Erythroblast (primary cell): ENCODE measurements at regions not wholly inside any gene's neighbourhood (a gene's known extent, or its start where the extent isn't known, plus 50 kb on each side); places are given as distances from the start of the nearest gene placed in this dataset.

ENCODE experiments used
- GATA1 ChIP-seq: IDR thresholded peaks from 2 replicates; pipeline ENCODE4 v1.6.1; 2011; ENCODE audit warnings: low read depth, mild to moderate bottlenecking, control low read depth, low read length, moderate library complexity
- POLR2A ChIP-seq: IDR thresholded peaks from 2 replicates; pipeline ENCODE4 v1.6.1; 2011; ENCODE audit warnings: mild to moderate bottlenecking, low read length

DNA sequence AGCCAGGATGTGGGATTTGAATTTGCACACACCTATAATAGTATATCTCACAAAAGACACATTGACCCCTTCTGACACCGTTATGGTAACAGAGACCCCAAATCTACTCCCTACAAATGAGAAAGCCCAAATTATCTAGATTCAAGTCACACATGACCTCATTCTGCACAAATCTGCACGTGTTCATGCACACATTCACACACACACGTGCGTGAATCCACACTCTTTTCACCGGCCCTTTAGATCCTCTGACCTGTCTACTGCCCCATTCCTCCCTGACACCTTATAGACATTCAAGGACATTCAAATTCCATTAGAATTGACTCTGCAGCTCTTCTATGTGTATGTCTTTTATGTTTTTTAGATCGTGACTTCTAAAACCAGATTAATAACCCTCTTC, 627.8 kb upstream of the ID2 start:
- TF ChIP-seq POLR2A (no peak), GATA1 (no peak)
